ENCODE measurements at regions not wholly inside any gene's neighbourhood (a gene's known extent, or its start where the extent isn't known, plus 50 kb on each side); places are given as distances from the start of the nearest gene placed in this dataset.

GRCh38 chr2:23007631-23008235 is 377.2 kb upstream of the KLHL29 start:
- no peak for TF ChIP-seq CTCF (IDR thresholded peaks at IDR 0.05)
- TF ChIP-seq POLR2A (IDR thresholded peaks at IDR 0.05) = no peak

Data from vagina (tissue), 2 donors.